PC-9 (cell line): ENCODE measurements at regions not wholly inside any gene's neighbourhood (a gene's known extent, or its start where the extent isn't known, plus 50 kb on each side); places are given as distances from the start of the nearest gene placed in this dataset.

Source experiments
- CTCF ChIP-seq: fragments of 200-600 bp; sonication (generic); conservative IDR thresholded peaks from 2 replicates; pipeline ENCODE4 v1.6.1; 2017; ENCODE audit warnings: mixed run types, antibody characterized with exemption, mild to moderate bottlenecking, moderate library complexity
- EZH2 ChIP-seq: fragments of 200-600 bp; sonication (generic); IDR thresholded peaks from 2 replicates; pipeline ENCODE4 v1.8.0; 2017; ENCODE audit warnings: antibody characterized with exemption, low read depth

- TF ChIP-seq CTCF, result no peak
- TF ChIP-seq EZH2, result no peak
These were observed 61.7 kb downstream of the CT47B1 start for GRCh38 chrX:120813982-120814381.
